GM12873 (cell line): ENCODE measurements at regions not wholly inside any gene's neighbourhood (a gene's known extent, or its start where the extent isn't known, plus 50 kb on each side); places are given as distances from the start of the nearest gene placed in this dataset.

ENCODE experiments used
- CTCF ChIP-seq: IDR thresholded peaks from 2 replicates; pipeline ENCODE4 v1.5.1; 2012; ENCODE audit warnings: low read depth, mild to moderate bottlenecking, moderate library complexity, low read length, control low read depth; ENCODE audit not compliant: insufficient read depth; ENCODE audit errors: missing control alignments

GRCh38 chr10:118961436-118961835, 68.1 kb upstream of the NANOS1 start:
- no peak for TF ChIP-seq CTCF

GRCh38 chr10:118963341-118963740, 66.2 kb upstream of the NANOS1 start:
- no peak for TF ChIP-seq CTCF

GRCh38 chr10:118963933-118964332, 65.6 kb upstream of the NANOS1 start:
- TF ChIP-seq CTCF: no peak

GRCh38 chr10:118965096-118965495, 64.4 kb upstream of the NANOS1 start:
- no peak for TF ChIP-seq CTCF

- TF ChIP-seq CTCF: no peak
Measured at GRCh38 chr10:118965645-118966044, 63.9 kb upstream of the NANOS1 start.

GRCh38 chr10:118966076-118966849, 63.3 kb upstream of the NANOS1 start:
- no peak for TF ChIP-seq CTCF

- TF ChIP-seq CTCF: no peak
Measured at GRCh38 chr10:118966850-118967125, 62.7 kb upstream of the NANOS1 start.
